Stimulated activated naive CD8-positive, alpha-beta T cell treated with anti-CD3 and anti-CD28 coated beads, Interleukin-15, Interleukin-2, amounts not matched to agents 100 ng/mL and 50 ng/mL, for 24 hours (primary cell): ENCODE measurements at regions not wholly inside any gene's neighbourhood (a gene's known extent, or its start where the extent isn't known, plus 50 kb on each side); places are given as distances from the start of the nearest gene placed in this dataset.
"Not testable (repeated sequence)": the region's sequence is repeated elsewhere in the genome, so short reads cannot be mapped to it uniquely, and the experiment has no call there.

Experiments used
- H3K27ac Mint-ChIP-seq: one replicate; pipeline ENCODE4 v1.8.0; 2021; ENCODE audit warnings: mild to moderate bottlenecking, mixed read lengths
- H3K27me3 Mint-ChIP-seq: one replicate; pipeline ENCODE4 v1.8.0; 2021; ENCODE audit warnings: mixed read lengths
- H3K36me3 Mint-ChIP-seq: one replicate; pipeline ENCODE4 v1.8.0; 2021; ENCODE audit warnings: low read depth, mixed read lengths
- H3K4me1 Mint-ChIP-seq: one replicate; pipeline ENCODE4 v1.8.0; 2021; ENCODE audit warnings: low read depth, mixed read lengths
- H3K4me3 Mint-ChIP-seq: one replicate; pipeline ENCODE4 v1.8.0; 2021; ENCODE audit warnings: mild to moderate bottlenecking, mixed read lengths
- H3K9me3 Mint-ChIP-seq: one replicate; pipeline ENCODE4 v1.8.0; 2021; ENCODE audit warnings: mixed read lengths

DNA sequence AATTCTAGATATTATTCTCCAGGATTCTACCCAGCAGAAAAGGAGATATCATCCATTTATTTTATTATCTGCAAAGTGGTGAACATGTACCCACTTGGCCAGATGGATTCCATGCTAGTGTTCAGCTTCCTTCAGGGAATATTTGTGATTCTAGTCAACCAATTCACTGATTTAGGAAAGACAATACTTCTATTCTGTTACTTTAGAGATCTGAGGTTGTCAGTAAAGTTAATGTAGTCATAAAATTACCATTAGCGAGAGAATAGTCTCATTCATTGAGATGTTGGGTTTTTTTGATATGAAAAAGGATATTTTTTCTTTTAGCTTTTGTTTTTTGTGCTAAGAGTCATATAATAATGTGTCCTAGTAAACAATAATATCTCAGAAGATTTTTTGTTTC, 222.8 kb downstream of the CGGBP1 start:
- Mint-ChIP-seq H3K27me3 (no peaks in the 10 kb centered on the region), H3K4me3 (no peak overlapping the region), H3K36me3 (no peaks in the 10 kb centered on the region), H3K4me1 (no peaks in the 10 kb centered on the region), H3K27ac (no peak overlapping the region), H3K9me3 (peaks cover 4% of the 10 kb centered on the region)

DNA sequence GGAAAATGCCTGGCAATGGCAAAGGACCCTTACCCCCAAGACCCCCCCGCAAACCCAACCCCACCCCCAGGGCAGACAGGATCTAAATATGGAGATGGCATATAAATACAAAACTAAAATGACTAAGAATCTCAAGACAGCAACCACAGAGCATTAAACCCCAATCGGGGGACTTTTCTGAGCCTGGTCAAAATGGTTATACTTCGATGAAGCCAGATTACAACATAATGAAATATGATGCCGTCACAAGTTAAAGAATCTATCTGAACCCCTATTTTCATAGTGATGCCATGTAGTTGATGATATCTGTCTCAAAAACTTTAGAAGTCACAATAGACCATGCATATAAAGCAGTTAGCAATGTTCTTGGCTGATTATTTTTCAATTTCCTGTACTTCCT, 223.6 kb downstream of the CGGBP1 start:
- Mint-ChIP-seq H3K27me3 (no peaks in the 10 kb centered on the region), H3K4me3 (no peak overlapping the region), H3K36me3 (no peaks in the 10 kb centered on the region), H3K27ac (no peak overlapping the region), H3K9me3 (peaks cover 4% of the 10 kb centered on the region), H3K4me1 (no peaks in the 10 kb centered on the region)

DNA sequence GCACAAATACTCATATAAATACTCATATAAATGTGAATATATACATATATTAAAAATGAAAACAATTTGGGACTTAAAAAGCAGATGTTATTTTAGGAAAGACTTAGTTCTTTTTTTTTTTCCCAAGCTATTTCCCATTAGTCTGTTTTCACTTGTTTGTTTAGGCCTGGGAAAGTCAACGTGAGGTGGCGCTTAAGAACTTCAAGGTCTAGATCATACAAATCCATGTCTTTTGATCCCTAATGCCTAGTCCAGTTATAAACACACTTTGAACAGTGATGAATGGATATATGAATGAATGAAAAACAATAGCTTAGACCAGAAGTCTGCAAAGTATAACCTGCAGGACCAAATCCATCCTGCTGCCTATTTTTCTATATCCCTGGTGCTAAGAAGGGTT, 224.5 kb downstream of the CGGBP1 start:
- no peaks in the 10 kb centered on the region for H3K27me3 Mint-ChIP-seq
- no peaks in the 10 kb centered on the region for H3K9me3 Mint-ChIP-seq
- no peak overlapping the region for H3K4me3 Mint-ChIP-seq

DNA sequence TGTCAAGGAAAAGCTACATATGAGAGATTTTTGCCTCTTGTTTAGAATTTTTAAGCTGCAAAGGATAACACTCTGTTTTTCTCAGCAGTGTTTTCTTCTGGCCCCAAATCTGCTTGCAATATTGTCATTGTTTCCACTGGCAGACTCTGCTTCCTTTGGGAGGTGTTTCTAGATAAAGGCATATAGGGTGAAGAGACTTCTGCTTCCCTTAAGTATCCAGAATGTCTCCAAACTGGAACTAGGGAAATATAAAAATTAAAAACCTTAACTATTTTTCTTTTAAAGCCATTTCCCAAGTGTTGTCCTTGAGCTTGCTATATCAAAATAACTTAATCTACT, 225.8 kb downstream of the CGGBP1 start:
- no peaks in the 10 kb centered on the region for H3K27me3 Mint-ChIP-seq
- peak overlapping the region; percentile 19 for H3K27ac Mint-ChIP-seq
- H3K36me3 Mint-ChIP-seq, result no peaks in the 10 kb centered on the region
- no peaks in the 10 kb centered on the region for H3K9me3 Mint-ChIP-seq
- H3K4me1 Mint-ChIP-seq, result no peaks in the 10 kb centered on the region
- no peak overlapping the region for H3K4me3 Mint-ChIP-seq

More for the DNA sequence above, 224.5 kb downstream of the CGGBP1 start:
- no peak overlapping the region for H3K27ac Mint-ChIP-seq
- H3K36me3 Mint-ChIP-seq, result no peaks in the 10 kb centered on the region
- no peaks in the 10 kb centered on the region for H3K4me1 Mint-ChIP-seq

DNA sequence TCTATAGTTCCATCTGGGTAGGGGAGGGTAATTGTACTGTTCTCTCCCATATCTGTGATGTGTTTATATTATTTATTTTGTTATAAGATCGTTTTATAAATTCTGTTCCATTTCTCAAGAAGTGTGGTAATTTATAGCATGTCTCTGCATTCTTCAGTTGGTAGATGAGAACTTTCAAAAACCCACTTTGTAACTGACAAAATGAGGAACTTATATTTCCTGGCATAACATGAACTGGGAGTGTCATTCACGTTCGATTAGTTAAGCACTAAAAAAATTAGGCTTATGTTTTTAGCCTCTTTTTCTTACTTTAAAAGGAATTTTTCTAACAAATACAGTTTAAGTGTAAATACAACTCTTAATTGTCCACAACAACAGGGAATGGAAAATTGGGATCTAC, 230.8 kb downstream of the CGGBP1 start:
- Mint-ChIP-seq H3K4me3 (no peak overlapping the region), H3K4me1 (no peaks in the 10 kb centered on the region), H3K27me3 (no peaks in the 10 kb centered on the region), H3K9me3 (no peaks in the 10 kb centered on the region), H3K27ac (no peak overlapping the region), H3K36me3 (no peaks in the 10 kb centered on the region)

DNA sequence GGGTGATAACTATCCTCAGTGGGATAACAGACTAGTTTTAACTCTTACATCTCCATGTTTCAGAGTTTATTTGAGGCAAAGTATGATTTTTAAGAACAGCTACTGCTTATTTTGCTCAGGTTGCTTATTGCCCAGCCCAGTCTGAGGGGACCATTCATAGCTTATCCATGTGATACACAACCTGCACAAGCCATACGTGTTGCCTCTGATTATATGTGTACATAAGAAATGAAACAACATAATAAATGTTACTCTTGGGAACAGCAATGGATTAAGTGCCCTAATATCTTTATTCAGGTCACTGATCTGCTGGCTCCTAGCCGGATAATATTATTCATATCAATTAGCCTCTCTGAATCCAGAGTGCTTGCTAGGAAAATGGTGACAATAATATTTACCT, 236.2 kb downstream of the CGGBP1 start:
- H3K27ac Mint-ChIP-seq, result no peak overlapping the region
- no peaks in the 10 kb centered on the region for H3K36me3 Mint-ChIP-seq
- H3K9me3 Mint-ChIP-seq, result no peaks in the 10 kb centered on the region
- H3K4me3 Mint-ChIP-seq, result no peak overlapping the region
- peaks cover 3% of the 10 kb centered on the region for H3K27me3 Mint-ChIP-seq
- H3K4me1 Mint-ChIP-seq, result no peaks in the 10 kb centered on the region

DNA sequence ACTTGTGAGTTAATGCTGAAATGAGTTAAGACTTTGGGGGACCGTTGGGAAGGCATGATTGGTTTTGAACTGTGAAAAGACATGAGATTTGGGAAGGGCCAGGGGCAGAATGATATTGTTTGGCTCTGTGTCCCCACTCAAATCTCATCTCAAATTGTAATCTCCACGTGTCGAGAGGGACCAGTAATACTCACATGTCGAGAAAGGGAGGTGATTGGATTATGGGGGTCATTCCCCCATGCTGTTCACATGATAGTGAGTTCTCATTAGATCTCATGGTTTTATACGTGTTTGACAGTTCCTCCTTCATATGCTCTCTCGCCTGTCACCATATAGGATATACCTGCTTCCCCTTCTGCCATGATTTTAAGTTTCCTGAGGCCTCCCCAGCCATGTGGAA, 245.3 kb downstream of the CGGBP1 start:
- peaks cover 13% of the 10 kb centered on the region for H3K9me3 Mint-ChIP-seq
- not testable (repeated sequence) for H3K36me3 Mint-ChIP-seq, H3K4me1 Mint-ChIP-seq, H3K27ac Mint-ChIP-seq, H3K27me3 Mint-ChIP-seq, H3K4me3 Mint-ChIP-seq

DNA sequence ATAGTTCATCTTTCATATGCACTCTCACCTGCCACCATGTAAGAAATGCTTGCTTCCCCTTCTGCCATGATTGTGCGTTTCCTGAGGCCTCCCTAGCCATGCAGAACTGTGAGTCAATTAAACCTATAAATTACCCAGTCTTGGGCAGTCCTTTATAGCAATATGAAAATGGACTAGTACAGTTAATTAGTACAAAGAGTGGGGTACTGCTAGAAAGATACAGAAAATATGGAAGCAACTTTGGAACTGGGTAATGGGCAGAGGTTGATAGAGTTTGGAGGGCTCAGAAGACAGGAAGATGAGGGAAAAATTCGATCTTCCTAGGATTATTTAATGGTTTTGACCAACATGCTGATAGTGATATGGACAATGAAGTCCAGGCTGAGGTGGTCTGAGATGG, 246.9 kb downstream of the CGGBP1 start:
- H3K36me3 Mint-ChIP-seq, result no peaks in the 10 kb centered on the region
- H3K9me3 Mint-ChIP-seq, result peaks cover 13% of the 10 kb centered on the region
- peaks cover 2% of the 10 kb centered on the region for H3K4me1 Mint-ChIP-seq
- H3K27ac Mint-ChIP-seq, result no peak overlapping the region
- peaks cover 10% of the 10 kb centered on the region for H3K27me3 Mint-ChIP-seq
- no peak overlapping the region for H3K4me3 Mint-ChIP-seq

DNA sequence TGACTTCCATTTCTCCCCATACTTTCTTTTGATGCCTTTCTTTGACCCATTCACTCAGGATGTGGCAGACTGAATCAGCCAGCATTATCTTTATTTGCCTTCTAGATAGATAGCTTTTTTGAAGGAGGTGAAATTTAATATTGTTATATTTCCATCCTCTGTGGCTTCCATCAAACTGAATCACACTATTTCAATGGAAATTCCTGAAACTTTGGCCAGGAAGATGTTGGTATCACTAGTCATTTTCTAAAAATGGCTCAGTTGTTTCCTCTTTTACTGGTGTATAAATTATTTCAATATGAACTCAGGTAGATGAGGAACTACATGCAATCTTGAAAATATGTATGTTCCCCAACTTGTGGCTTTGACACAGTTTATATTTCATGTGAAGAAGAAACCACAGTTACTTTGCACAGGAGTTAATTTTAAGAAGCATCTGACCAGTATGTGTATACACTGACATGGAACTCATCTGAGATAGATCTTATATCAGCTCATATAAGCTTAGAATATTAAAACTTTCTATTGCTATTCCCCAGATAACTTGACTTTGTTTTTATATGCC, 248.3 kb downstream of the CGGBP1 start:
- H3K27me3 Mint-ChIP-seq, result peaks cover 10% of the 10 kb centered on the region
- peaks cover 13% of the 10 kb centered on the region for H3K9me3 Mint-ChIP-seq
- H3K4me1 Mint-ChIP-seq, result peaks cover 4% of the 10 kb centered on the region
- no peak overlapping the region for H3K4me3 Mint-ChIP-seq
- no peak overlapping the region for H3K27ac Mint-ChIP-seq
- no peaks in the 10 kb centered on the region for H3K36me3 Mint-ChIP-seq

DNA sequence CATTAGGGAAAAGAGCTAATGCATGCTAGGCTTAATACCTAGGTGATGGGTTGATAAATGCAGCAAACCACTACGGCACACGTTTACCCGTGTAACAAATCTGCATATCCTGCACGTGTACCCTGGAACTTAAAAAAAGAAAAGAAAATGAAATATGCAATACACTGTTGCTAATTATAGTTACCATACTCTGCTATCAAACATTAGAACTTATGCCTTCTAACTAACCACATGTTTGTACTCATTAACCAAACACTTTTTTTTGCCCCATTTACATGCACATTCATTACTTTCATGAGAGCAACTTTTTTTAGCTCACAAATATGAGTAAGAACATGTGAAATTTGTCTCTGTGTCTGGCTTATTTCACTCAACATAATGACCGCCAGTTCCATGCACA, 253.1 kb downstream of the CGGBP1 start:
- no peak overlapping the region for H3K27ac Mint-ChIP-seq
- H3K36me3 Mint-ChIP-seq, result no peaks in the 10 kb centered on the region
- H3K4me1 Mint-ChIP-seq, result peaks cover 4% of the 10 kb centered on the region
- no peaks in the 10 kb centered on the region for H3K9me3 Mint-ChIP-seq
- no peak overlapping the region for H3K4me3 Mint-ChIP-seq
- peaks cover 18% of the 10 kb centered on the region for H3K27me3 Mint-ChIP-seq

DNA sequence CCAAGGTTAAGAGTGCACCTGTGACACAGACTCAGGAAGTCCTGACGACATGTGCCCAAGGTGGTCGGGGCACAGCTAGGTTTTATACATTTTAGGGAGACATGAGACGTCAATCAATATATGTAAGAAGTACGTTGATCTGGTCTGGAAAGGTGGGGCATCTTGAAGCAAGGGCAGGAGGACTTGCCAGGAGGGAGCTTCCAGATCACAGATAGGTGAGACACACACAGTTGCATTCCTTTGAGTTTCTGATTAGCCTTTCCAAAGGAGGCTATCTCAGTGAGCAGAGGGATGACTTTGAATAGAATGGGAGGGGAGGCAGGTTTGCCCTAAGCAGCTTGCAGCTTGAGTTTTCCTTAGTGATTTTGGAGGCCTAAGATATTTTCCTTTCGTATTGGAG, 257.4 kb downstream of the CGGBP1 start:
- Mint-ChIP-seq H3K27me3 (peaks cover 43% of the 10 kb centered on the region), H3K4me1 (peaks cover 10% of the 10 kb centered on the region), H3K27ac (no peak overlapping the region), H3K4me3 (no peak overlapping the region), H3K36me3 (no peaks in the 10 kb centered on the region), H3K9me3 (no peaks in the 10 kb centered on the region)

DNA sequence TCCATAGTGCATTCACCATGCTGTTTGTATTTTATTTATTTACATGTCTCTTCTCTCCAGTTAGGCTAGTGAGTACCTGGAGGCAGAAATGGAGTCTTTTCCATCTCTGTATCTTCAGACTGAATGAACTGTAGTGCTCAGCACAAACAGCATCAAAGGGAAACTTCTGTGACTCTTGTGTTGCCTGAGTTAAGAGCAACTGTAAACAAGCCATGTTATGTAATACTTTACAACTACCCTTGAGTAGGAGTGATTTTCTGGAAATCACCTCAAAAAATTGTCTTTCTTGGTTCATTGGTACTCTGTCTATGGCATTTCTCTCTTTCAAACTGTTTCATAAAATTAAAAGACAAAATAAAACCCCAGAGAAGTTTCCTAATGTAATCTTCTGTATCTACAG, 258.3 kb downstream of the CGGBP1 start:
- Mint-ChIP-seq H3K27ac (no peak overlapping the region), H3K4me3 (no peak overlapping the region), H3K27me3 (peaks cover 52% of the 10 kb centered on the region), H3K36me3 (no peaks in the 10 kb centered on the region), H3K9me3 (peaks cover 5% of the 10 kb centered on the region), H3K4me1 (peaks cover 18% of the 10 kb centered on the region)

DNA sequence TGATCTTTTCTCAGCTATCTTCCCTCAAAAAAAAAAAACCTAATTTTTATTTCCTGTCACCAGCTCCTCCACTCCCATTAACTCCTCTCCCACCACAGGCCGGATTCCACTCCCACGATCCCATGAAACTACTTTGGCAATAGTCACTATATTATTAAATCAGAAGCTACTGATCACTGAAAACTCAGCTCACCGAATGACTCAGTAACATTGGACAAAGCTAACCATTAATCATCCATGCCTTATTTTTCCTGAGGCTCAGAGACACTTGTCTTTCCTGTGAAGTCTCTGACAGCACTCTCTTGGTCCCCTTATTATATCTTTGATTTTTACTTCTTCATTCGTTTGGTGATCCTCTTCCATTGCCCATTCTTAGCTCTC, 260.2 kb downstream of the CGGBP1 start:
- Mint-ChIP-seq H3K36me3 (no peaks in the 10 kb centered on the region), H3K4me3 (no peak overlapping the region), H3K27me3 (peaks cover 64% of the 10 kb centered on the region), H3K4me1 (peaks cover 27% of the 10 kb centered on the region), H3K9me3 (peaks cover 5% of the 10 kb centered on the region), H3K27ac (no peak overlapping the region)

DNA sequence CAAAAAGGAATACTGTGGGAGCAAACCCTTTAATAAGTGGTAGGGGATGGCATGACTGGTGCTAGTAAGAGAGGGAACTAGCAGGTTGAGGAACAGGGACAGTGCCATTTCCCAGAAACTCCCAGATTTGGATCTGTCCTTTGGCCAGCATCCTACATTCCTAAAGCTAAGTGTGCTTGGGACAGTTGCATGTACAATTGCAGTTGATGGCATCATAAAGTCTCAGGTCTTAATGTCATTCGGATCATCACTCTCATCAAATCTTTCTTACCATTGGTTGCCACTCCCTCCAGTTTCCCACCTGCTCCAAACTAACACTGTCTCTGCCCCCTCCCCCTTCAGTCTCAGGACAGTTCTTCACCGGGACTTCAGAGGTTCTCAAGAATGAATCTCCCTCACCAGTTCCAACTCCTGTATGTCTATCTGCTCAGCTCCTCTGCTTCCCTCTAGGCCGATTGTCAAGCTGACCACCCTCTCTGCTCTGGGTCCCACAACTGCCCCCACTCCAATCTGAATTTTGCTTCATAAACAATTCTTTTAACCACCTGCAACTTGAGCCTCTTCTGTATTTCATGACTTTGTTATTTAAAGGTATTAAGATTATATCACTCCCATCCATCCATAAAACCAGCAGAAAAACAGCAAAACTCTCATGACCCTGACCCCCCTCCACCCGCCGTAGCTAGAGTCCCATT, 260.8 kb downstream of the CGGBP1 start:
- H3K9me3 Mint-ChIP-seq, result peaks cover 5% of the 10 kb centered on the region
- peaks cover 32% of the 10 kb centered on the region for H3K4me1 Mint-ChIP-seq
- no peaks in the 10 kb centered on the region for H3K36me3 Mint-ChIP-seq
- no peak overlapping the region for H3K4me3 Mint-ChIP-seq
- no peak overlapping the region for H3K27ac Mint-ChIP-seq
- peaks cover 66% of the 10 kb centered on the region for H3K27me3 Mint-ChIP-seq

DNA sequence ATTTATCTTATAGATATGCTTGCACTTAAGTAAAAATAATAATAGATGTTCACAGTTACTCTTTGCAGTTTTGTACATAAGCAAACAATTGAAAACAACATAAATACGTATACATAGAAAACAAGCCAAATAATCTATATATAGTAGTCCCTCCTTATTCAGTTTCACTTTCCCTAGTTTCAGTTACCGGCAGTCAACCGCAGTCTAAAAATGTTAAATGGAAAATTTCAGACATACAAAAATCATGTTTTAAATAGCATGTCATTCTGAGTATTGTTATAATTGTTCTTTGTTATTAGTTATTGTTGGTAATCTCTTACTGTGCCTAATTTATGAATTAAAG, 262.0 kb downstream of the CGGBP1 start:
- Mint-ChIP-seq H3K27ac (no peak overlapping the region), H3K9me3 (peaks cover 5% of the 10 kb centered on the region), H3K4me1 (peaks cover 41% of the 10 kb centered on the region), H3K27me3 (peaks cover 72% of the 10 kb centered on the region), H3K4me3 (no peak overlapping the region), H3K36me3 (no peaks in the 10 kb centered on the region)

DNA sequence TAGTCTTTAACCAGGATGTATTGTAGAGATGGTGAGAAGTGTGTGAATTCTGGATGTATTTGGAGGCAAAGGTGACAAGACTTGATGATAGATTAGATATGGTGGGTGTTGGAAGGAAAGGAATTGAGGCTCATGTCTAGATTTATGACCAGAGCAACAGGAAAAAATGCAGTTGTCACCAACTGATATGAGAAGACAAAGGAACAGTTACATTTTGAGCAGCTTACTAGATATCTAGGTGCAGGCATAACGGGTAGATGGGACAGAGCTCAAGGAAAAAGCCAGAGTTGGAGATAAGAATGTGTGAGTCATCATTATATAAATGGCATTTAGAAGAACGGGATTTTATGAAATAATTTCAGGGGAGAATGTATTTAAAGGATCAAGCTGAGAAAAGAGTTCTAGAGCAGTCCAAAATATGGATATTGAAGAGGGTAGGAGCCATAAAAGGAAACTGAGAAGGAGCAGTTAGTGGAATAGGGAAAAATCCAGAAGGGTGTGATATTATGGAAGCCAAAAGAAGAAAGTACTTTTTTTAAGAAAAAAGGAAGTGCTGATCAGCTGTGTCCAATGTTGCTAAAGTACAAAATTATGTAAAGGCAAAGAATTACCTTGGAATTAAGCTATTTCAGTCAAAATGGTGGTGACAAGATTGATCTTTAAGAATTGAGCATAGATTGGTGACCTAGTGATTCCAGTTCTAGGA, 262.5 kb downstream of the CGGBP1 start:
- H3K9me3 Mint-ChIP-seq, result peaks cover 5% of the 10 kb centered on the region
- peak overlapping the region; percentile 9 for H3K27ac Mint-ChIP-seq
- no peaks in the 10 kb centered on the region for H3K36me3 Mint-ChIP-seq
- H3K4me3 Mint-ChIP-seq, result no peak overlapping the region
- peaks cover 42% of the 10 kb centered on the region for H3K4me1 Mint-ChIP-seq
- peaks cover 74% of the 10 kb centered on the region for H3K27me3 Mint-ChIP-seq
